ENCODE measurements at regions not wholly inside any gene's neighbourhood (a gene's known extent, or its start where the extent isn't known, plus 50 kb on each side); places are given as distances from the start of the nearest gene placed in this dataset.

DNA sequence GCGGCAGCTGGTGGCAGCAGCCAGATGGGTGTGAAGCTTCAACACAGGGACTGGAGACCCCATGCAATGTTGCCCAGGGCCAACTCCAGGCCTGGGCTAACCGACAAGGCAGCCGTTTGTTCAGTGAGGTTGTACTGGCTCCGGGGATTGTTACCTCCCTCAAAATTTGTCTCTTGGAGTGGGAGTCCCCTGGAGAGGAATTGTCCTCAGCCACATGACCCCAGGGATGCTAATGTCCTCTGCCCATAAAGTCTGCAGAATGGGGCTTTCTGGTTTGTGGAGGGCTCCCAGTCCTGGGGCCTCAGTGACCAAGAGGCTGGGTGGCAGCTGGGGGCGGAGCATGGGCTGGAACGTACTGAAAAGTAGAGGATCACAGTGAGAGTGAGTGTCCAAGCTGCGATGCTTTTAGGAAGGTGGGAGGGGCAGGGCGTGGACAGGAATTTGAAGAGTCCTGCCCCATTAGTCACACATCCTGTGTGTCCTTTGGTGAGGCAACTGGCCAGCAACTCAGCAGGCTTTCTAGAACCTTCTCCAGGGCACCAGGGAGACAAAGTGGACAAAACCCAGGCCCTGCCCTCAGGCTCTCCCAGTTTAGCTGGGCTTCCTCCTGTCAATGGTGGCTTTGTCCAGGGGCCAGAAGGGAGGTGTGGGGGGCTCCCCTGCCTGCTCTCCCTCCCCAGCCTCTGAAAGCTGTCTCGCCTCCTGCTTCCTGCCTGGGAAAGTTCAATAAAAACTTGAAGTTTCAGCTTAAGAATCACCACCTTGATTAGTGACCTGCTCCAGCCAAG, 114.0 kb downstream of the NSG2 start:
- no peak for DNase-seq (ENCODE audit: low read depth, low spot score)

DNA sequence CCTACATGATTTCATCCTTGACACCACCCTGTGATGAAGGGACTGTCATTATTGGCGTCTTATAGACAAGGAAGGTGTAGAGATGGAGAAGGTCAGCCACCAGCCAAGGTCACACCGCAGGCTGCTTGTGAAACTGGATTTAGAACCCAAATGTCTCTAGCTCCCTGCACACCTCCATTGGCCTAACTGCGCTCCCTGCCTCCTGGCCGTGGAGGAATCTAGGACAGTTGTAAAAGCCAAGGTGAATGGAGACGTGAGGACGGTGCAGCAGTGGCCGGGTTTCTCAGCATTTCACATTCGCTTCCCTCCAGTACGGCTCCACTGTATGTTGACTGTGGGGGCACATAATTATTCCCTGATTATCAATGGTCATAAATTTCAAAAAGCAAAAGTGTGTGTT, 119.9 kb downstream of the NSG2 start:
- no peak for DNase-seq (ENCODE audit: low read depth, low spot score)

DNA sequence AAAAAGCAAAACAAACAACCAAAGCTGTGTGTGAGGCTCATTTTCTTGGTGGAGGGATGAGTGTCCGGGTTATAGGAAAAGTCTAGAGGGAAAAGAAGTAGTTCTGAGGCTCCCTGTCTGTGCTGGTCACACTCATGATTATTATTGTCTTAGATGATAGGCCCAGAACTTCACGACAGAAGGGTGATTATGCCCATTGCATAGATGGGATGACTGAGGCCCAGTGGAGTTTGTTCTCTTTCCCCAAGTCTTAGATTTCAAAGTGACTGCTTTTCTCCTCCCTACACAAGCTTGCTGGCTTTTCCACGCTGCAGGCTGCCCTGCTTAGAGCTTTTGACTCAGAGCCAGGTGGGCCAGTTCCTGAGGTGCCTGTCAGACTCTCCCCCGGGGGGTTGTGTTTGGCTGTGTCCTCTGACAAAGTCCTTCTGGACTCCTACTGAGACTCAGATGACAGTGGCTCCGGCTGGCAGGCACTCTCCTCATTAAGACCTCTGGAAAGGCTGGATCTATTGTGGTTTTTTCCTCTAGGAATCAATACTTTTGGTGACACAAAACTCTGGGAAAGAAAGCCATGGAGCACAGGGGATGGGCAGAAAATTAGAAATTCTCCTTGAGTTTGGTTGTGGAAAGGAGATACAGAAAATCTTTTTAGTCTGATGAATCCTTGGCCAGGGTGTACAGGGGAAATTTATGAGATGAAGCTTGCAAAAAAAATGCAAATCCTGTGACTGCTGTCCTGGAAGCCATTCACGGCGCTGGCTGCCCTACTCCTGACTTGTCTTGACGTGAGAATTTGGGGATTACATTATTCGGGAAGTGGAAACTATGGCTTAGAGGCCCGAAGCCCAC, 120.9 kb downstream of the NSG2 start:
- DNase-seq (ENCODE audit: low read depth, low spot score): no peak

DNA sequence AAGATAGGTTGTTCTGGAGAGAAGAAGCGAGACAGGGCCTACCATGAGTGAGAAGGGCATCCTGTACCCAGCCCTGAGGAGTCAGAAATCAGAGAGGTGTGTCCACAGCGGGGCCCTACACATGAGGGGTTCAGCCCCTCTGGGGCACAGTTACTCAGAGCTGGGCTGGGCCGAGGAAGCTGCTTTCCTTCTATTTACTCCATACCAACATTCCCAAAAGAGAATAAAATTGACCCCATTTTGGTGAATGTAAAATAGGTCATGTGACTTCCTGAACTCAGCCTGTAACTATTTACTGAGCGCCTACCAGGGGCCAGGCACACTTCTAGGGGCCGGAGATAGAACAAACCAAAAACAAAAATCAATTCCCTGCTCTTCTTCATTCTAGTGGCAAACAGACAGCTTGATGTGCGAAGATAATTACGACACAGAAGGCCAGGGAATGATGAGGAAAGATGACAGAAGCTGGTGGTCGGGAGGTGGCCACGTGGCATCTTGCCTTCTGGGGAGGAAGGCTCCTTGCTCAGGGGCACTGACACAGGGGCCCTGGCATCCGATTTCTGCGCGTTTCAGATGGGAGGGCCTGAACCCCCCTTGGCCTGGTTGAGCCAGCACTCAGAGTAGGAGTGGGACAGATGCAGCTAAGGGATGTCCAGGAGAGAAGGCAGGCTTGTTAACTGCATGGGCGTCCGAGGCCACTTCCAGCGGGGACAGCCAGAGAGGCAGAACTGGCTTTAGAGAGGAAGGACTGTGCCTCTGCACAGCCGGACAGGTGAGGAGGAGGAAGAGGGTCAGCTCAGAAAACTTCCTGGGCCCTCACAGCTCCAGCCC, 121.8 kb downstream of the NSG2 start:
- no peak for DNase-seq (ENCODE audit: low read depth, low spot score)

DNA sequence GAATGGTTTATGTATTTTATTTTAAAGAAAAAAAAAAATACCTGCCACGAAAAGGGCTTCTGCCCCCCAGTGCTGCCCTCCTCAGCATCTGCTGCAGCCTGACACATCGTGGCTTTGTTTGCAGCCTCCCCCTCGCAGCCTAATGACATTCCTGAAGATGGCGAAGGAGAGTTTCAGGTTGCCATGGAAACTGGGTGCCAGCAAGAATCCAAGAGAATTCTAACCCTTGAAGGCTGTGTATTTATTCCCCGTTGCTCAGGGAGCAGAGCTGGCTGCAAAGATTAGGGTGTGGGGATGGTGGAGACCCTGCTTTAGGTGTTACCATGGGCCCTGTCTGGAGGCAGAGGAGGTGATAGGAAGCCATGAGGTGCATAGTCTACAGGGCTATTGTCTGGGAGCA, 126.6 kb downstream of the NSG2 start:
- no peak for DNase-seq (ENCODE audit: low read depth, low spot score)

DNA sequence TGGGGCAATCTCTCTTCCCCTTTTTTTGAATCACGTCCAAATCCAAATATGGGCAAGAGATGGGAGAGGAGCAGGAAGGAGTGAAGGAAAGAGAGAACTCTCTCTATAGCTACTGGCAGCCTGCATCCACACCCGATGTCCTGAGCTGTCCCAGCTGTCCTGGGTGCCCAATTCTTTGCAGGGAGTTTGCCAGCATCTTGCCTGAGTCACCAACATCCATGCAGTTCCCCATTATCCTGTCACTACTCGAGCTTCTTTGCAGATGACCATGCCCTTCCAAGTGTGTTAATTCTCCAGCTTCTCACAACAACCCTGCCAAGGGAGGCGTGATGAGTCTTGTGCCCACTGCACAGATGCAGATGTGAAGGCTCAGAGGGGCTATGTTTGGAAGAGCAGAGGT, 127.1 kb downstream of the NSG2 start:
- no peak for DNase-seq (ENCODE audit: low read depth, low spot score)

DNA sequence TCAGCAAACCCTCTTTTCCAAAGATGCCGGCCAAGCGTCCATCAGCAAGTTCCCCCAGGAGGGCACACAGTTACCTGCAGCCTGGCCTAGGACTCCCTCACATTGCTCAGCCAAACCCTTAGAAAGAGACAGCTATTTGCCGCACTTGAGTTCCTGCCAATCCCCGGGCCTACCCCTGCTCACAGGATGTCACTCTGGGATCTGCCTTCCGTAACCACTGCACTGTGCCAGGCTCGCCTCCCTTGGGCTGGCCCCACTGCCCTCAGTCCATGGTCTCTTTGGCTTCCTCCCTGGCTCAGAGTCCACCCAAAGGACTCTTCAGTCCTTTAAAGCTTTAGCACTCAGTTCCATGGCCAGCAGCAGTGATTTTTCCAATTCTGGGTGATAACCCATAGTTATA, 128.3 kb downstream of the NSG2 start:
- DNase-seq (ENCODE audit: low read depth, low spot score): no peak

DNA sequence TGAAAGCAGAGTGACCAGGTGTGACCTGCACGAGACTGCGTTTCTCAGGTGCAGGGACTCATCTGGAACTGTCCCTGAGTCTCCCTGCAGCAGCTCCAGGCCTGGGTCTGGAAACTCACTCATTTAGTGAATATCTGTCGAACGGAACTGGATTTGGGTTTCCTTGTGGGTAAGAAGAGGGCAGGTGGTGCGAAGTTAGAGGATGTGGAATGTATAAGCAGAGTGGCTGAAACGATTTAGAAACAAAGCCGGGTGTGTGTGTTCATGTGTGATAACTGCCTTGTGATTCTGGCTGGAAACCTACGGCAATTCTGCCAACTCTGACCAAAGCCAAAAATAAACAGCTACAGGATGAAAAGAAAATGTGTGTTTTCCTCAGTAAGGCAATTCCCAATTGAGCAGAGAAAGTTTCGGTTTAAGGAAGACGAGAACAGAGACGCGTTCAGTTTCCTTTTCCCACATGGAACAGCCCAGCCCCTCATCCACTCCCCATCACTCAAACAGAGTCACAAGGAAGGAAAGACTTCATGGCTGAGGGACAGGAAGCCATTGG, 130.3 kb downstream of the NSG2 start:
- DNase-seq (ENCODE audit: low read depth, low spot score): no peak

DNA sequence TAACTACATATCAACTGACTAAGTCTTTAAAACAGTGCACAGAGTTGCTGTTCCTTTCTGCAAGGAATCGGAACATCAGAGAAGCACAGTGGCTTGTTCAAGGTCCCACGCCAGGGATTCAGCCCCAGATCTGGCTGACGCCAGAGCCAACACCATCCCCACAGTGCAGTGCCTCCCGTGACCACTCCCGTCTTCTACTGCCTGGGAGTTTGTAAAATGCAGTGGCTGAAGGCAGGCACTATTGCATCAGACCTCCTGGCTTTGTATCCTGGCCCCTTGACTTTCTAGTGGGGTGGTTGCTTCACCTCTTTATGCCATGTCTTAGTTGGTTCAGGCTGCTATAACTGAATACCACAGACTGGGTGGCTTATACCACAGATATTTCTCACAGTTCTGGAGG, 131.0 kb downstream of the NSG2 start:
- DNase-seq (ENCODE audit: low read depth, low spot score): no peak

DNA sequence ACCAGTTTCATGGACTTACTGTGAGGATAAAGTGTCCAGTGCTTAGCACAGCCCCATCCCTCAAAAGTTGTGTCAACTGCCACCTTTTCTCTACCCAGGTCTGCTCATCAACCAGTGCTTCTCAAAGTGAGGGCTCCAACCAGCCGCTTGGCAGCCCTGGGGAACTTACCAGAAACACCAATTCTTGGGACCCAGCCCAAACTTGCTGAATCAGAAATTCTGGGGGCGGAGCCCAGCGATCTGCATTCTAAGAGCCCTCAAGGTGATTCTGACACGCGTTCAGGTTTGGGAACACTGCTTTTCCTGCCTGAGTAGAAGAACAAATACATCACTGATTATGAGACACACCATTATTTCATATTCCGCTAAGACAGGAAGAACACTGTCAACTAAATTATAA, 132.0 kb downstream of the NSG2 start:
- no peak for DNase-seq (ENCODE audit: low read depth, low spot score)

DNA sequence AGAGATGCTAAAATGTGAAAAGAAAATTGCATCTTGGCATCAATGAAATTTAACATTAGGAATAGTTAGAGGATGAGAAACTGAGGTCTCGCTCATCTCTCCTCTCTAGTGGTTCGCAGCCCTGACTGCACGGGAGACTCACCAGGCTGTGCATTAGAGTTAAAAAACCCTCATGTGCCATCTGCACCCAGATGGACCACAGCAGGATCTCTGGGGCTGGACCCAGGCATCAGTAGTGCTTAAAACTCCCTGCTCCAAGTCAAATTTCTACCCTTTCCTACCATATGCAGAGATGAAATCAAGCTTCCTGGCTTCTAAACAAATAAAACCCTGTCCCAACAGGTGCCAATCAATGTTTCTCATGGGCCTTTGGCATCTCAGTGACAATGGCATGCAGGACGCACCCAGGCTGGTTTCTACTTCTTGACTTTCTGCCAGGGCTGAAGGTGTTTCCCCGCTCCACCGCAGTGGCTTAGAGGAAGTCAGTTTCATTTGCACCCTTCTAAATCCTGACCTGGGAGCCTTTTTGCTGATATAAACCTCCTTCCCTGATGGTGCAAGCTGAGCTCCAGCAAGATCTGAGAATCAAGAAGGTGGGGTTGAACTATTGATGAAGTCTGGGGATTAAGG, 132.6 kb downstream of the NSG2 start:
- no peak for DNase-seq (ENCODE audit: low read depth, low spot score)

DNA sequence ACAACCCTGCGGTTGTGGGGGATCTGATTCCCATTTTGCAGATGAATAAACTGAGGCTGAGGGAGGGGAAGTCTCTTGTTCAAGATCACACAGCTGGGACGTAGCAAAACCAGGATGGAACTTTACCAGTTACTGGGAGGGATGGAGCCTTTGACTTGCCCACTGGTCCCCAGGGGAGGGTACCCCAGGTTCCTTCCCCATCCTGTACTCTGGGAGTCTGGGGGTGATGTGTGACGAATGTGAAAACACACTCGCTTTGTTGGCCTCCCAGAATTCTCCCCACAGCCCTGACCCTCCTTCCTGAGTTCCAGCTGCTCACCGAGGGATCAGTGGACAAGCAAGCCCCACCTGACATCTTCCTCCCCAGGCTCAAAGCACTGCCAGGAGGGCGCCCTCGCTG, 135.1 kb downstream of the NSG2 start:
- no peak for DNase-seq (ENCODE audit: low read depth, low spot score)

DNA sequence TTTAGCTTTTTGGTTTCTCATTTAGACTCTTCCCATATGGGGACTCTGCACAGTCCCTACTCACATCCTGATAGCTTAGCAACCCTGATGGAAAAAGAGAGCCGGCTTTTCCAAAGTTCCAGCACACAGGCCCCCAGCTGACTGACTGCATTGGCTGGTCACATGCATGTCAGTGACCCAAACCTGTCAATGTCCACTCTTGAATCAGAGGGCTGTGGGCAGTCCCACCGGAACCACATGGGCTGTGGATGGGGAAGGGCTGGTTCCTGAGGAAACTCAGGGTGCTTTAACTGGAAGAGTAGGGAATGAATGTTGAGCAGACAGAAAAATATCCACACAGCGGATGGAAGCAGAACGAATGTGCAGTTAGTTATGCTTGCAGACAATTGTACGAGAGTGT, 136.6 kb downstream of the NSG2 start:
- no peak for DNase-seq (ENCODE audit: low read depth, low spot score)

DNA sequence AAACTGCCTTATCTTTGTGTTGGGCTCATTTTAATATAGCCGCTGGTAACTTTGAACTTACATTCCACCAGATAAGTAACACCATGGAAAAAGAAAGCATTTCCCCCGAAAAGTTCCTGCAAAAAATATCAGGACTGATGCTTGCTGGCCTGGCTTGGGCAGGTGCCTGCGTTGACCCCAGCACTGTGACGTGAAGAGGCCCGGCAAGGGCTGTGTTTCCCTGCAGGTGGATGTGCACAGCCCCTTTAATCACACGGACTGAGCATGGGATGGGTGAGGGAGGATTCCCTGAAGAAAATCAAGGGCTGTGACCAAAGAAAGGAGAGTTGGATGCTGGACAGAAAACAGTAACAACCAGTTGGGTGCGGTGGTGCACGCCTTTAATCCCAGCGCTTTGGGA, 138.2 kb downstream of the NSG2 start:
- no peak for DNase-seq (ENCODE audit: low read depth, low spot score)

DNA sequence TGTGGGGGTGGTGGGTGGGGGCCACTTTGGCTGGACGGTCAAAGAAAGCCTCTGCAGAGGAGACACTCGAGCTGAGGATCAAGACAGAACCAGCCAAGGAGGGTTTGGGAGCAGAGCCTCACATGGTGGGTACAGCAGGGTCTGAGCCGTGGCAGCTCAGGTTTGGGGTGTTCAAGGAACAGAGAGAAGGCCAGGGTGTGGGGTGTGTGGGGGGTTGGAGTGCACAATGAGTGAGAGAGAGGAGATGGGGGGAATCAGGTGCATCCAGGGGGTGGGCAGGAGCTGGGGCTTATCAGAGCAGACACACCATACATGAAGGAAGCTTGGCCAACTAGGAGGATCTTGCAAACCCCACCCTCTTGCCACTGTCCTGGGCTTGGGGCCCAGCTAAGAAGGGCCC, 140.0 kb downstream of the NSG2 start:
- DNase-seq (ENCODE audit: low read depth, low spot score): no peak

DNA sequence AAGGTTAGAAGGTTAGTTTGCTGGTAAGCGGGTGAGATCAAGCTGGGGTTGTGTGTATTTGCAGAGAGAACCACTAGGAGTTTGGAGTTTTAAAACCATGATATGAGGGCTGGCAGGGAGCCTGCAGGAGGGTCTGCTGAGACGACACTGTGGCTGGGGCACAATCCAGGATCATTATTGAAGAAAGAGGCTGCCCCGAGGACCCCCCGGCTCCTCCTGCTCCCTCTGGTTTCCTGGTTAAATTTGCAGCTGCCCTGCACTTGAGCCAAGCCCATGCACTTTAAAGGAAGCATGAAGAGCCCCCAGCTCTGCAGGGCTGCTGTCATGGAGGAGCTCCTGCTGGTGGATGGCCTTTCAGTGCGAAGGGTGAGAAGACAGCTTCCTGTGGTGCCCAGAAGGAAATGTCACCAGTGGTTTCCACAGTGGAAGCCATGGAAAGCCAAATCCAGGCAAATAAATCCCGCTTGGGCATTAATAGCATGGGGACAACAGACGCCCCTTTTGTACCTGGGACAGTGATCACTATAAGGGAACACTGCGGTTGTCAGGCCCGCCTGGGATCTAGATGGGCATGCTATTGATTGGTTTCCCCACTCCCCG, 140.7 kb downstream of the NSG2 start:
- DNase-seq (ENCODE audit: low read depth, low spot score): no peak

DNA sequence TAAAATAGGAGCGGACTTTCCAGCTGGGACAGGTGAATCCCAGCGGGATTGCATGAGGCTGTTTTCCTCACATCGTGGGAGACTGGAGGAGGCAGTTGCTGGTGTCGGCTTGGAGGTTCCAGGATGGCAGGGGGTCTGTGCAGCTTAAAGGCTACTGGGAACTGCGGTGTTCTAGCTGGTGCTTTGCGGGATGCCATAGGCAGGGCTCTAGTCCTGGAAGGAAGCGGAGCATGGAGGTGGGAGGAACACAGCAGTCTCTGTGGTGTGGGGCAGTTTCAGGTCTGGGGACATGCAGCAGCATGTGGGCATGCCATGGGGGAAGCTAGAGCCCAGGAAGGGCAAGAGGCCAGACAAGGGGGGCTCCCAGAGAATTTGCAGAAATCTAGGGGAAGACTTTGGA, 141.5 kb downstream of the NSG2 start:
- DNase-seq (ENCODE audit: low read depth, low spot score): no peak

DNA sequence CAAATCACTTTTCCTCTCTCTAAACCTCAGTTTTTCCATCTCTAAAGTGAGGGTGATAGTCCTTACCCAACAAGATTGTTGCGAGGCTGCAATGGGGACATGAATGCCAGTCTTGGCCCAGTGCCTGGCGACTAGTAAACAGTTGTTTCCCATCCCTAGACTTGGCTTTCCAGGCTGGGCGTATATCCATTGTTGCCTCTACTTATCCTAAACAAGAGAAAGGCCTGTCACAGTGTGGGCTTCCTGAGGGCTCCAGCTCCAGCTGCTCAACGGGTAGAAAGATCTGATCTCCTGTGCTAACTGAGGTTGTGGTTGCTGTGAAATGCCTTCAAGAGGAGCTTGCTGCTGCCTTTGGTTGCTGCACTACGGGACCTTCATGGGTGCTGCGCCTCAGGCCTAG, 142.0 kb downstream of the NSG2 start:
- DNase-seq (ENCODE audit: low read depth, low spot score): no peak

DNA sequence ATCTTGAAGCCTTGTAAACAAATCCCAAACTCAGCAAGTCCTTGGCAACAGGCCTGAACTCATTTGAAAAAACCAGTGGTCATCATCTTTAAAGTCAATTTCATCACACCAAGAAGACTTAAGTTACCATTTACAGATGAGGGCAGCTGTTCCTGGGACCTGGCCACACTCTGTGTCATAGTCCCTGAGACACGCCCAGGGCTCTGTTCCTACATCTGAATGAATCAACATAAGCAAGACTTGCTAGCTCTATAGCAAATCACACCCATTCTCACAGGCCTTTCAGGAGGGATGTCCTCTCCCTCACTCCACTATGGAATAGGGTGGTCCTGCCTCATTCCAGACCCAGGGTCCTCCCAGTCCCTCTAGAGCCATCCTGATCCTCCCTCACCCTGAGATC, 142.8 kb downstream of the NSG2 start:
- DNase-seq (ENCODE audit: low read depth, low spot score): no peak

DNA sequence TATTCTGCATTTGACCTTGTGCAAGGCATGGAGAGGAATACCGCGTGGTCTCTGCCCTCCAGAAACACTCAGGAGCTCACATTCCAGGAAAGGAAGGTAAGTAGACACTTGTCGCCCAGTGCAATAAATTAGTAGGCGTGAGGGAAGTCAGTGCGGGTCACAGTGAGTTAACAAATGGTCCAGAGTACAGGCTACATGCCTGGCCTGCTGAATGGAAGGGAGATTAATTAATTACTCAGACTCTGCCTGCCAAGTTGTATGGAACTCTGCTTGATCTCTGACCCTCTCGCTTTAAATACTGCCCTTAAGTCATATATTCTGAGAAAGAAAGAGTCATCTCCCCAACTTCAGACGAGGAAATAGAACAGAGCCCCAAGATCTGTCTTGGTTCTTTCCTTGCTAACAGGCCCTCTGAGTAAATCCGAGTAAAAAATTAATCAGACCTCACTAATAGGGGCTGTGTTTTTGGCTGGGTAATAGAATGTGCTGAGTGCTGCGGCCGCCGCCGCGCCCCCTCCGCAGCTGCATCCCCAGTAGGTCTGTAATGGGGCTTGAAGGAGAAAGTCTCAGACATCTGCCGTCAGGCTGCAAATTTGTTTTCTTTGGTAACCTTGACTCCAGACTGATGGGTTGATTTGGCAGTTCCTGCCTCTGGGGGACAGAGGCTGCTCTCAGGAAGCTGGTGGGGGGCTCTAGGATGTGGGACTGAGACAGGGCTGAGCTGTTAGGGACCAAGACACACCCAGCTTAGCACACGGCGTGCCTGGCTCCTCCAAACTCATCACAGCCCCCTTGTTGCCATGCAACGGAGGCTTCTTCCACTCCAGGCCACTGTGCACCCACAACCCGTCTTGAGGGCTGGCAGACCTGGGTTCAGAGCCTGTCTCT, 144.4 kb downstream of the NSG2 start:
- no peak for DNase-seq (ENCODE audit: low read depth, low spot score)
